GM21367 (cell line): ENCODE measurements at regions not wholly inside any gene's neighbourhood (a gene's known extent, or its start where the extent isn't known, plus 50 kb on each side); places are given as distances from the start of the nearest gene placed in this dataset.
"Not testable (repeated sequence)": the region's sequence is repeated elsewhere in the genome, so short reads cannot be mapped to it uniquely, and the experiment has no call there.

Experiments
- ATAC-seq: cut with Tn5 transposase; IDR thresholded peaks from one replicate; pipeline ENCODE4 v1.9.1; 2021; ENCODE audit not compliant: unreplicated experiment

- peak; percentile 31 for ATAC-seq
Observed at GRCh38 chr12:89162589-89163261, 189.6 kb downstream of the DUSP6 start.

- ATAC-seq = no peak
Observed at GRCh38 chr12:89161557-89161956, 190.7 kb downstream of the DUSP6 start.

GRCh38 chr12:89160716-89161123 lies 191.6 kb downstream of the DUSP6 start:
- ATAC-seq = no peak

GRCh38 chr12:89157413-89157812 lies 194.9 kb downstream of the DUSP6 start:
- no peak for ATAC-seq

- no peak for ATAC-seq
Observed at GRCh38 chr12:89156862-89157262, 195.4 kb downstream of the DUSP6 start.

- no peak for ATAC-seq
Observed at GRCh38 chr12:89156340-89156739, 196.0 kb downstream of the DUSP6 start.

- no peak for ATAC-seq
Observed at GRCh38 chr12:89155826-89156225, 196.5 kb downstream of the DUSP6 start.

- ATAC-seq = no peak
Observed at GRCh38 chr12:89154743-89155499, 197.4 kb downstream of the DUSP6 start.

GRCh38 chr12:89153341-89153740 lies 199.0 kb downstream of the DUSP6 start:
- no peak for ATAC-seq

GRCh38 chr12:89151536-89151935 lies 200.8 kb downstream of the DUSP6 start:
- ATAC-seq = no peak

- ATAC-seq = not testable (repeated sequence)
Observed at GRCh38 chr12:89150789-89151188, 201.5 kb downstream of the DUSP6 start.

GRCh38 chr12:89140602-89141238 lies 211.6 kb downstream of the DUSP6 start:
- ATAC-seq = no peak

- ATAC-seq = no peak
Observed at GRCh38 chr12:89140141-89140540, 212.2 kb downstream of the DUSP6 start.

GRCh38 chr12:89139390-89139789 lies 212.9 kb downstream of the DUSP6 start:
- ATAC-seq = no peak

- ATAC-seq = no peak
Observed at GRCh38 chr12:89138048-89138852, 214.1 kb downstream of the DUSP6 start.

- no peak for ATAC-seq
Observed at GRCh38 chr12:89135976-89136634, 216.2 kb downstream of the DUSP6 start.

- ATAC-seq = no peak
Observed at GRCh38 chr12:89134213-89134770, 218.0 kb downstream of the DUSP6 start.

- no peak for ATAC-seq
Observed at GRCh38 chr12:89129167-89129870, 223.0 kb downstream of the DUSP6 start.

- no peak for ATAC-seq
Observed at GRCh38 chr12:89126712-89127111, 225.6 kb downstream of the DUSP6 start.

- ATAC-seq = no peak
Observed at GRCh38 chr12:89122852-89123251, 229.4 kb downstream of the DUSP6 start.
